ENCODE measurements at regions not wholly inside any gene's neighbourhood (a gene's known extent, or its start where the extent isn't known, plus 50 kb on each side); places are given as distances from the start of the nearest gene placed in this dataset.

DNA sequence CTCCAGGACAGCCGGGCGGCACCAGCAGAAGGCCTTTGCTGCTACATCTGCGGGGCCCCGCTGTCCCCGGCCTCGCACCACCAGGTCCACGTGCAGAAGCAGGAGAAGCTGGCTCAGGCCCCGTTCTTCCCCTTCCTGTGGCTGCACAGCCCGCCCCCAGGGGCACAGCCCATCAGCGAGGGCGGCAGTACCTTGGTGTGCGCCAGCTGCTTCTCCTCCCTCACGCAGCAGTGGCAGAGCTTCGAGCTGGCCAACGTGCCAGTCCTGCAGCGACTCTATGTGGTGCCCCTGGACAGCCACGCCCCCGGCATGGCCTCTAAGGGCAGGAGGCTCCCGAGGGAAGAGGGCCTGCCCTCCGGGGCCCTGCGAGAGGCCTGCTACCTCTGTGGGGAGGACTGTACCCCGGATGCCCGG lies 58.3 kb upstream of the CIBAR2 start:
- Histone ChIP-seq H2AFZ (ENCODE audit: low read depth, low read length) (no peak overlapping the region), H3K4me1 (ENCODE audit: insufficient read depth, low read length) (peaks cover 37% of the 10 kb centered on the region), H3K36me3 (ENCODE audit: insufficient read depth, low read length) (no peaks in the 10 kb centered on the region), H3K27me3 (ENCODE audit: insufficient read depth, low read length) (peaks cover 13% of the 10 kb centered on the region), H3K9me3 (ENCODE audit: low read length) (no peaks in the 10 kb centered on the region), H3K4me3 (ENCODE audit: low read length) (no peak overlapping the region)

DNA sequence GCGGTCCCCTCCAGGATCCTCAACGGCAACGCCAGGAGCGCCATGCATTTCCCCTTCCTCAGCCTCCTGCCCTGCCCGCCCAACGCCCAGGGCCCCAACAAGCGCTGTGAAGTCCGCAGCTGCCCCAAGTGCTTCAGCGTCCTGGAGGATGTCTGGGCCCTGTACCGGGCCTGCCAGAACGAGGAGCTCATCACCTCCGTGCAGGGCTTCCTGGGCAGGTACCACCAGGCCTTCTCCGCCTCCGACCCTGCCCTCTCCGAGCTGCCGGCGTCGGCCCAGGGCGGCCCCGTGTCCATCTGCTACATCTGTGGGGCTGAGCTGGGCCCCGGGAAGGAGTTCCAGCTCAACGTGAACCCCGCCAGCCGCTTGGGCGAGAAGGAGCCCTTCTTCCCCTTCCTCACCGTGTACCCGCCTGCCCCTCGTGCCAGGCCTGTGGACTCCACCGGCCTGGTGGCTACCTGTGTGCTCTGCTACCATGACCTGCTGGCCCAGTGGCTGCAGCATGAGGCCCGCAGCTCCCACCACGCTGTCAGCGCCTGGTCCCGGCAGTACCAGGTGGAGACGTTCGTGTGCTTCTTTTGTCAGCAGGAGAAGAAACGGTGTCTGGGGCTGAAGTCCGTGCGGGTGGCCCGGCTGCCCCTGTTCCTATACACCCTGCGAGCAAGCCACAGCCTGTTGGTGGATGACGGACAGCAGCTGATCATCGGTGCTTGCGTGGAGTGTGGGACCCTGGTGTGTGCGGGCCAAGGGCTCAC lies 58.9 kb upstream of the CIBAR2 start:
- H3K4me3 ChIP-seq (ENCODE audit: low read length), result no peak overlapping the region
- peaks cover 11% of the 10 kb centered on the region for H3K27me3 ChIP-seq (ENCODE audit: insufficient read depth, low read length)
- peaks cover 37% of the 10 kb centered on the region for H3K4me1 ChIP-seq (ENCODE audit: insufficient read depth, low read length)
- H3K36me3 ChIP-seq (ENCODE audit: insufficient read depth, low read length), result no peaks in the 10 kb centered on the region
- no peaks in the 10 kb centered on the region for H3K9me3 ChIP-seq (ENCODE audit: low read length)
- no peak overlapping the region for H2AFZ ChIP-seq (ENCODE audit: low read depth, low read length)

DNA sequence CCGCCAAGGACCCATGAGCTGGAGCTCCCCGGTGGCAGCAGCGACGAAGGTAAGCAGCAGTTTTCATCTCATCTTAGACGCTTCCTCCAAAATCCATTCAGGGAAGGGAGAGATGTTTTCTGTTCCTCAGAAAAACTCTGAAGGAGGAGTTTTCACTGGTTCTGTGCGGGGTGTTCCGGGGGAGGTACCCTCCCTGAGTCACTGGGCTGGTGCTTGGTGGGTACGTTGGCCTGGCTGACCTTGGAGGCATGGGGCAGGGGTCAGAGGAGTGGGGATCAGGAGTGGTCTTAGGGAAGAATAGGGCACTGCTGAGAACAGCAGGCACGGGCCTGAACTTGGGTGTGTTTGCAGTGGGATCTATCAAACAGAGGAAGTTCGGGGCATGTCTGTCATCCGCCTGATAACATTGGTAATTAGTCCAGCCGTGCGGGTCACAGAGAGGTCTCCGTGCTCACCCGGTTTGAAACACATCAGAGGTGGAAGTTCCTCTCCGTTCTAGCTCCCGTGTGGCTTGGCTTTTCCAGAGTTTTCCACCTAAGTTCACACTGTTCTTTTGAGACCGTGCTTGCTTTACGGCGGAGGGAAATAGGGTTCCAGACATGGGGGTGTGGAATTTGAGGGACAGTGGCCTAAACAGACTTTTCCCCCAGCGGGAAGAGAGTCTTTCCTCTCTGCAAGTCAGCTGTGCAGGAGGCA lies 59.6 kb upstream of the CIBAR2 start:
- Histone ChIP-seq H3K4me3 (ENCODE audit: low read length) (peak overlapping the region; percentile 13), H2AFZ (ENCODE audit: low read depth, low read length) (no peak overlapping the region), H3K36me3 (ENCODE audit: insufficient read depth, low read length) (no peaks in the 10 kb centered on the region), H3K9me3 (ENCODE audit: low read length) (no peaks in the 10 kb centered on the region), H3K4me1 (ENCODE audit: insufficient read depth, low read length) (peaks cover 37% of the 10 kb centered on the region), H3K27me3 (ENCODE audit: insufficient read depth, low read length) (peaks cover 11% of the 10 kb centered on the region)

DNA sequence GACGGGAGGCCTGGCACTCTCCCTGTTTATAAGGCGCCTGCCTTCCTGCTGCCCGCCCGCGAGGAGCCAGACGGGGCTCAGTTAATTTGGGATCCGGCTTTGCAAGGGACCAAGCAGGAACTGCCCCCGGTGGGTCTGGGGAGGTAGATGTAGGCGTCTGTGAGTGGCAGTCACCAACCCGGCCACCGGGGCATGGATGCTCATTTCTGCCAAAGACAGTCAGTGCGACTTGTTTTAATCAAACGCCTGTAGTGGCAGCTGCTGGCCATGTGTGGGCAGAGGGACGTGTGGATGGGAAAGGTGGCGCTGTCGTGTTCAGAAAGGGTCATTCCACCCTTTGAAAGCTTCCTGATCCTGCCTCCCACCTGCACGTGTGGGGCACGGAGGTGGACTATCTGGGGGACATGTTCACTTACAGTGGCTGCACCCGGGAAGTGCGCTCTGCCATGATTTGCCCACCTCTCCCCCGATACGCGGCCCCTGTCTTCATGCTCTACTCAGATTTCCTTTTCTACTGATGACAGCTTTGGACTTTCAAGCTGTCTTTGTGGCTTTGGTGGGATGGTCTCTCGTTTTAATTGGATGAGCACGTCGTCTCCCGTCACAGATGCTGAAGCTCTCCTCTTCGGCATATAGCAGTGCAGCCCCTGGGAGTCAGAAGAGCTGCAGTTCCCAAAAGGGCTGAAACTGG lies 60.3 kb upstream of the CIBAR2 start:
- Histone ChIP-seq H3K27me3 (ENCODE audit: insufficient read depth, low read length) (peaks cover 11% of the 10 kb centered on the region), H3K4me1 (ENCODE audit: insufficient read depth, low read length) (peaks cover 33% of the 10 kb centered on the region), H3K9me3 (ENCODE audit: low read length) (no peaks in the 10 kb centered on the region), H3K36me3 (ENCODE audit: insufficient read depth, low read length) (no peaks in the 10 kb centered on the region), H3K4me3 (ENCODE audit: low read length) (peak overlapping the region; percentile 13), H2AFZ (ENCODE audit: low read depth, low read length) (no peak overlapping the region)

DNA sequence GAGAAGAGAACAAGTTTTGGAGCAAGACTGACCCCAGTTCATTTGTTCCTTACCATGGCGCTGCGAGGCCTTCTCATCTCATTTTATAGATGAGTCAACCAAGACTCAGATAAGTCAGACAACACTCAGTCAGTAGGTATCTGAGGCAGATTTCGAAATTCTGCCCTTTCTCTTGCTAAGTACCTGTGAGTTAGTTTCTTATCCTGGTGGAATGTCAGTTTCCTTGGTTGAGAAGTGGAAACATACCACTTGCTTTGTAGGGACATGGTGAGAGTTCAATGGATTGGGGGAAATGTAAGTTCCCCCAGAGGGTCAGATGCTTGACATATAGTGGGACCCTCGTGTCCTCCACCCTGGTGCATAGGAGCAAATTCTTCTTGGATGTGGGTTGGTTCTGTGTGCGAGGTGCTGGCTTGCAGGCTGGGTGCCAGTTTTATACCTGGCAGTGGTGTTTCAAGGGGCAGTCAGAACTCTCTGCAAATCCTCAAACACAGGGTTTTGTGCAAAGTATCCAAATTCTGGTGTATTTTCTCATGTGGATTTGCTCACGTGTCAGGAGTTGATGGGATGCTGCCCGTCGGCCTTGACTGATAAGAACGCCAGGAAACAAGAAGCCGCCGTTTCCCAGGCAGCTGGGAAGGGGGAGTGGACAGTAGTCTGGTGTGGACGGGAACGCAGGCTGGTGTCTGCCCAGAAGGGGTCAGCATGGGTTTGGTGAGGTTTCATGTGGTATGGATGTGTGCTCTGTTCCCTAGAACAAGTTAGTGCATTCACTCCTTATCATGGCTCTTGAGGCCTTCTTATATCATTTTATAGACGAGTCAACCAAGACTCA lies 61.1 kb upstream of the CIBAR2 start:
- H3K9me3 ChIP-seq (ENCODE audit: low read length), result no peaks in the 10 kb centered on the region
- H3K27me3 ChIP-seq (ENCODE audit: insufficient read depth, low read length), result peaks cover 11% of the 10 kb centered on the region
- no peak overlapping the region for H3K4me3 ChIP-seq (ENCODE audit: low read length)
- no peaks in the 10 kb centered on the region for H3K36me3 ChIP-seq (ENCODE audit: insufficient read depth, low read length)
- H2AFZ ChIP-seq (ENCODE audit: low read depth, low read length), result no peak overlapping the region
- peaks cover 29% of the 10 kb centered on the region for H3K4me1 ChIP-seq (ENCODE audit: insufficient read depth, low read length)

DNA sequence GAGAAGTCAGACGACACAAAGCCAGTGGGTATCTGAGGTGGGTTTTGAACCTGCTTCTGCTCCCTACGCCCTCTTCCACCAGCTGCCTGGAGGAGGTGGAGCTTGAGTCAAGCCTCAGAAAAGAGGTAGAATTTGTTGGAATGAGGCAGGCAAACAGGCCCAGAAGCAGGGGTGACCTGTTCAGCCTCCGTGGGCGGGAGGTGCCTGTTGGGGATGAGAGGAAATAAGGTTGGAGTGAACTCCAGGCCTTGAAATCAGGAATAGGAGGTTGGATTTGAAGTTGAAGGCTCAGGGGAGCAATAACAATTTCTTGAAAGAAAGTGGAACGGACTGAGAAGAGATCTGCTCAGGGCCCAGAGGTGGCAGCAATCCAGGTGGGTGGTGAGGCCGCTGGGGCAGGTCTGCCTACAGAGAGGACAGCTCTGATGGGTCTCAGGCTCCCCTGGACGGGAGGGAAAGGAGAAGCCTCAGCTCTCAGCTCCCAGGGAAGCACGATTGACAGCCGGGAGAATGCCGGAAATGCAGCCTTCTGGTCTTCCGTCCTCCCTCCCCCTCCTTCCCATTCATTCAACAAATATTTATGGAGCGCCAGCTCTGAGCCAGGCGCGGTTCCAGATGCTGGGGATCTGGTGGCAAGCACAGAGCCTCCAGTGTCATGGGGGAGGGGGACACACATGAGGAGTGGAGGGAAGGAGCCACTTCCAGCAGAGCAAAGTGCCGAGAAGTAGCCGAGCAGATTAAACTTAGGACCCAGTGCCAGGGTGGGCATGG lies 61.9 kb upstream of the CIBAR2 start:
- H3K9me3 ChIP-seq (ENCODE audit: low read length), result no peaks in the 10 kb centered on the region
- H3K4me1 ChIP-seq (ENCODE audit: insufficient read depth, low read length), result peaks cover 26% of the 10 kb centered on the region
- no peak overlapping the region for H2AFZ ChIP-seq (ENCODE audit: low read depth, low read length)
- H3K36me3 ChIP-seq (ENCODE audit: insufficient read depth, low read length), result no peaks in the 10 kb centered on the region
- H3K27me3 ChIP-seq (ENCODE audit: insufficient read depth, low read length), result peaks cover 11% of the 10 kb centered on the region
- H3K4me3 ChIP-seq (ENCODE audit: low read length), result no peak overlapping the region

DNA sequence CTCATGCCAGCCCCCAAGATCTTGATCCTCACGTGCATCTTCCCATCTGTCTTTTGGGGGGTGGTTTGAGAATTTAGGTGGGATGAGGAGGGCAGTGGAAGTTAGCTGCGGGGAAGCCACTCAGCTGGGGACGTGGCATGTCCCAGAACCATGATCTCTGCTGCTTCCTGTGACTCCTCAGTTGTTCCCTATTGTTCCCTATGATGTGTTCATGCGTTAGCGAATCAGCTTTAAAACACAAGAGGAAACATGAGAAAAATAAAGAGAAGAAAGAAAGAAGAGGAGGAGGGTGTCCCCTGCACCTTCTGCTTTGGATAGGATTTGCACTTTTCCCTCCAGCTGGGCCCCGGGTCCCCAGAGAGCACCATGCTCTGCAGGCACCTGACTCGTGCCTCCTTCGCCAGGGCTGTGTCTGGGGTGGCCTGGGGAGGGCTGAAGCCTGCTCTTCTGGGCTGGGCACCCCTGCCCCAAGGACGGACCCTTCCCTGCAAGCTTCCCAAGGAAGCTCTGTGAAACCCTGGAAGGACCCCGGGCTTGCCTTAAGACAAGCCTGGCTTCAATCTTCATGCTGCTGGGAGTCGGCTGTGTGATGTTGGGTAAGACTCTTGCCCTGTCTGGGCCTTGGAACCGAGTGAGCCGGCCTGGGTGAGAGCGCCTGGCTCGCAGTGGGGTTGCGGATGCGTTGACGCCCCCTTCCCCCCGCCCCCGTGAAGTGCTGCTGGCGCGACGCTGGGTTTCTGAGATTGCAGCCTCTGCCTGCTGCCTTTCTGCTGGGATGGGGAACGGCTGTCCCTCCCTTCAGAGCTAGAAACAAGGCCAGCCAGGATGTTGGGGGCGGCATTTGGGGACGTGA lies 62.8 kb upstream of the CIBAR2 start:
- H3K27me3 ChIP-seq (ENCODE audit: insufficient read depth, low read length), result peaks cover 10% of the 10 kb centered on the region
- no peak overlapping the region for H2AFZ ChIP-seq (ENCODE audit: low read depth, low read length)
- no peak overlapping the region for H3K4me3 ChIP-seq (ENCODE audit: low read length)
- H3K9me3 ChIP-seq (ENCODE audit: low read length), result no peaks in the 10 kb centered on the region
- H3K4me1 ChIP-seq (ENCODE audit: insufficient read depth, low read length), result peaks cover 25% of the 10 kb centered on the region
- H3K36me3 ChIP-seq (ENCODE audit: insufficient read depth, low read length), result no peaks in the 10 kb centered on the region

DNA sequence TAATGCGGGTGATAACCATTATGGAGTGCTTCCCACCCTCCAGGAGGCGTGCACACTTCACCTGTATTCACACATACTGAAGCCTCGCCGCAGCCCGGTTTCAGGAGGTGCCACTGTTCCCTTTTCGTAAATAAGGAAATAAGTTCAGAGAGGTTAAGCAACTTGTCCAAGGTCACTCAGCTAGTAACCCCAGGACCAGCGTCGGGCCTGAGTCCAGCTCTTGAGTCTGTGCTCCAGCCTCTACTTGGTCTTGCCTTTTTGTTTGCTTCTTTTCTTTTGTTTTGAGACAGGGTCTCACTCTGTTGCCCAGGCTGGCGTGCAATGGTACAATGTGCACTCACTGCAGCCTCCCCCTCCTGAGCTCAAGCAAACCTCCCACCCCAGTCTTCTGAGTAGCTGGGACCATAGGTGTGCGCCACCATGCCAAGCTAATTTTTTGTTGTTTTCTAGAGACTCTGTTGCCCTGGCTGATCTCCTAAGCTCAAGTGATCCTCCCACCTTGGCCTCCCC lies 63.5 kb upstream of the CIBAR2 start:
- no peak overlapping the region for H2AFZ ChIP-seq (ENCODE audit: low read depth, low read length)
- H3K4me1 ChIP-seq (ENCODE audit: insufficient read depth, low read length), result peaks cover 18% of the 10 kb centered on the region
- no peaks in the 10 kb centered on the region for H3K9me3 ChIP-seq (ENCODE audit: low read length)
- peaks cover 4% of the 10 kb centered on the region for H3K27me3 ChIP-seq (ENCODE audit: insufficient read depth, low read length)
- no peaks in the 10 kb centered on the region for H3K36me3 ChIP-seq (ENCODE audit: insufficient read depth, low read length)
- H3K4me3 ChIP-seq (ENCODE audit: low read length), result no peak overlapping the region

DNA sequence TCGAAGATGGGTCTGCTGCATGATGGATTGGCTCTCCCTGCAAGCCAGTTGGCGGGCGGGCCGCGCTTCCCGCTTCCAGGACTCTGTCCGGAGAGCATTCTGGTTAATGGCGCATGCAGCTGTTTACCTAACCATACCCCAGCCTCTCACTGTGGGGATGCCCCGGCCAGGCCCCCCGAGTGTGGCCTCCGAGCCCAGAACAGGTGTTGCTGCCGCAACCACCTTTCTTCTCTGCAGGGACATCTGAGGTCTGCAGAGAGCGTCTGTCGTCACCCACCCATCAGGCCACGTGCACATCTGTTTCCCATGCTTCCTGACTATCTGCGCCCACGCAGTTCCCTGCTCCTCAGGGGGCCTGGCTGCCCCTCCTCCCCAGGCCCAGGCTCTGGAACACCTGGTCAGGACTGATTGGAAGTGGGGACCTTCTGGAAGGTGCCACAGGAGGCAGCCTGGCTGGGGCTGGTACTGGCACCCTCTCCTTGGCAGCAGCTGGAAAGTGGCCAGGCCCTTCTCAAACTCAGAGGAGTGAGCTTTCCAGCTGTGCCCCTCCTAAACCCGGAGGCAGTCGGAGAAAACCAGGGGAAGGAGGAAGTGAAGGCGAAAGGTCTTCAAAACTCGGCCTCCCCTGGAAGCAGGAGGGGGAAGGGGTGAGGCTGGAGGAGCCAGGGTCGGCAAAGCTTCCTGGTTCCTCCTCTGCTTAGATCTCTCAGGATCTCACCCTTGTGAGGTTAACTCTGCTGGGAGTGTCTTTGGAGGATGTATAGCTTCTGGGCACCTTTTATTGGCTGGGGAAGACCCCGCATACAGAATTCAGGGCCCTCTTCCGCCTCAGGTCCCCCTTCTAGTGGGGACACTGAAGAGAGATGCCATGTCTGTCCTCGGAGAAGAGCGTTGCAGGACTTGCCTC lies 64.5 kb upstream of the CIBAR2 start:
- Histone ChIP-seq H3K9me3 (ENCODE audit: low read length) (no peaks in the 10 kb centered on the region), H2AFZ (ENCODE audit: low read depth, low read length) (no peak overlapping the region), H3K4me1 (ENCODE audit: insufficient read depth, low read length) (peaks cover 26% of the 10 kb centered on the region), H3K4me3 (ENCODE audit: low read length) (no peak overlapping the region), H3K36me3 (ENCODE audit: insufficient read depth, low read length) (no peaks in the 10 kb centered on the region), H3K27me3 (ENCODE audit: insufficient read depth, low read length) (no peaks in the 10 kb centered on the region)

DNA sequence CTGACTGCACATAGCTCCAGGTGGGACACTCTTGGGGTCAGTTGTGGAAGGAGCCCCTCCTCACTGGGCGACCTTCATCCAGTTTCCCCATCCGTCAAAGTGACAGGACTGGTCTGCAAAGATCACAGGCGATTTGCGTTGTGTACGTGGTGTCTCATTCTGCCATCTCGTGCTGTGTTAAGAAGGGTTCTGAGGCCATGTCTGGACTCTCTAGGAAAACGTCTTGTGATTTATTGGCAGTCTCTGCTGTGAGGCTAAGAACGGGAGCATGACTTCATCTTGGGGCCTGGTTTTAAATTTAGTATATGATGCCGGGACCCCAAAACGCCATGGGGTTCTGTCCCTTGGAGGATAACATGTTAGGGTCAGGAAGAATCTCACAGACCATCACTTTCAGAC lies 65.2 kb upstream of the CIBAR2 start:
- no peaks in the 10 kb centered on the region for H3K9me3 ChIP-seq (ENCODE audit: low read length)
- no peaks in the 10 kb centered on the region for H3K27me3 ChIP-seq (ENCODE audit: insufficient read depth, low read length)
- H3K36me3 ChIP-seq (ENCODE audit: insufficient read depth, low read length), result no peaks in the 10 kb centered on the region
- H2AFZ ChIP-seq (ENCODE audit: low read depth, low read length), result no peak overlapping the region
- no peak overlapping the region for H3K4me3 ChIP-seq (ENCODE audit: low read length)
- peaks cover 24% of the 10 kb centered on the region for H3K4me1 ChIP-seq (ENCODE audit: insufficient read depth, low read length)
